C4-2B (cell line): ENCODE measurements at regions not wholly inside any gene's neighbourhood (a gene's known extent, or its start where the extent isn't known, plus 50 kb on each side); places are given as distances from the start of the nearest gene placed in this dataset.

Experiments used
- H3K27ac ChIP-seq: fragments of 450-650 bp; 2 replicates; pipeline ENCODE4 v1.5.1; 2017
- CTCF ChIP-seq: fragments of 450-650 bp; conservative IDR thresholded peaks from 2 replicates; pipeline ENCODE4 v1.5.1; 2017; ENCODE audit warnings: mild to moderate bottlenecking
- ZFX ChIP-seq: fragments of 450-650 bp; IDR thresholded peaks from 2 replicates; pipeline ENCODE4 v1.6.1; 2017

DNA sequence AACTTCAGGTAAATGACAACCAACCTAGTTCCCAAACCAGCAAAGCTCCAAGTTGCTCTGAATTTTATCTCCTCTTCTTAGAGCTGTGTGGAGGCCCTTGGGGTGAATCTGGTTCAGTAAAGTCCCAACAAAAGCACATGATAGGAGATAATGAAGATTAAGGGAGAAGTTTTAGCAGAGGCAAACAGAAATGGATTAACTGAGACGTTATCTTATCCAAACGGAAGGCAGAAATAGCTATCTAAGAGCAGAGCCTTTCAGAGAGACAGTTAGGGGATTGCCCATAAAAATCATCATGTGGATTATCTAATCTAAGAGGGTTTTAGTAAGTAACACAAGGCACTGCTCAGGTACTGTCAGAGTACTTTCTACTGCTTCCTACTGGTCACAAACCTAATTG lies 183.9 kb upstream of the ZNF618 start:
- no peak overlapping the region for H3K27ac ChIP-seq
- no peak for TF ChIP-seq CTCF
- TF ChIP-seq ZFX: no peak

DNA sequence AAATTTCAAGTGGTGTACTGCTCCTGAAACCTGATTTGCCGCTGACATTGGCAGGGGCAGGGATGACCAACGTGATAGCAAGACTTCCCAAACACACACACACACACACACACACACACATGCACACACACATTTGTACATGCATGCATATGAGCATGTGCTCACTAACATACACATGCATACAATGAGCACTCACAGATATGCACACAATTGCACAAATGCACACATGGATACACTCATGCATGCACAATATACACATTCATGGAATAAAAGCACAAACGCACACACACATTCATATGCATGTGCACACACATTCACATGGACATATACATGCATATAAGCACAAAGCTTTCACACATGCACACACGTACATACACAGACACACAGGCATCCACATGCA lies 181.2 kb upstream of the ZNF618 start:
- no peak overlapping the region for H3K27ac ChIP-seq
- TF ChIP-seq ZFX (no peak), CTCF (no peak)

DNA sequence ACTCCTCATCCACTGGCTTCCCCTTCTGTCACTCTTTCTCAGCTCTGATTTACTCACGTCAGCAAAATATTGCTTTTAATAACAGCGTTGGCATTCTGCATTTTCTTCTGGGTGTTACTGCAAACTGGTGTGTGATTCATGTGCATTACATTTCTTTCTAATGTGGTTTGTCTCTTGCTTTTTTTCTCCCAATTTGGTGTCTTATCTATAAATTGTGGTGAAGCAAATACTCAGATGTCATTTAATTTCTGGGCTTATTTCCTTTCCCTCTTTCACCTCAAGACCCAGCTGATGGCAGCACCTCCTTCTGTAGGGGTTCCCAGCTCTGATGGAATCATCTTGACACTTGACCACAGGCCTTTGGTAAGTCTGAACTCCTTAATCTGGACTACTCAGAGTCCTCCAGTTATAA lies 180.7 kb upstream of the ZNF618 start:
- TF ChIP-seq CTCF (no peak), ZFX (no peak)
- H3K27ac ChIP-seq: no peak overlapping the region

GRCh38 chr9:113695901-113696300 lies 180.2 kb upstream of the ZNF618 start:
- TF ChIP-seq ZFX: no peak
- H3K27ac ChIP-seq: no peak overlapping the region

DNA sequence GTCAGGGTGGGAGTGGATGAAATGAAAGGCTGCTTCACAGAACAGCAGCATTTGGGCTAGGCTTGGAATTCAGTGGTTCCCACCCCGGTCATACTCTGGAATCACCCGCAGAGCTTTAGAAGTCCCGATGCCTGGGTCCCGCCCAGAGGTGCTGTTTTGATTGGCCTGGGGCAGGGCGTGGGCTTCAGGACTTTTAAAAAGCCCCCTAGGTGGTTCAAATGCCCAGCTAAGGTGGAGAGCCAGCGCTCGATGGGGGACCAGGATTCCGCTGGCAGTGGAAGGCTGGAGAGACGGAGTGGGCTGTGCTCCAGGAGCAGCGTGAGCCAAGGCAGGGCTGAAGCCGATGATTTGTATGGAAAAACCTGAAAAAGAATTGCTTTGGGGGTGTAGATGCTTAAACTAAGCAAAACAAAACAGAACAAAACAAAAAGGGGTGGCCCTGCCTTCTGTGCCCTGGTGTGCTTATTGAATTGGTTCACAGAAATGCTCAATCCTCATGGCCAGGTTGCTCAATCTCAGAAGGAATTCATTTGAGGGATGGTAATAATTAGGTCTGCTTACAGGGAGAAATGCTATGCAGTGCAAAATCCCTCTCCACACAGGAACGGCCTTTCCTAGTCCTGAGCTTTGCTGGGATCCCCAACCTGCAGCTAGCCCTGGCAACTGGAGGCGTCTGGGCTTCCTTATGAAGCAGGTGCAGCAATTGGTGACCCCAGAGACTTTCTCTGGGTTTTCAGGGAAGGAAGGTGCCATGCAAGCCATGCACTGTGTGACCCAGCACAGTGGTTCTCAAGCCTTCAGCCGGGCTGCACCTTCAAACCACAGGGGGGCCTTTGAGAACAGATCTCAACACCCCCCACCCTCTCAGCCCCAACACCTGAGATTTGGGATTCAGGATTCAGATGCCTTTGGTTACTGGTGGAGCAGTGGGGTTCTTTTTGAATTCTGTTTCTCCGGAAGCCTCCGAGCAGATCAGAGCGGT lies 174.0 kb upstream of the ZNF618 start:
- no peak overlapping the region for H3K27ac ChIP-seq
- TF ChIP-seq ZFX (no peak), CTCF (no peak)

DNA sequence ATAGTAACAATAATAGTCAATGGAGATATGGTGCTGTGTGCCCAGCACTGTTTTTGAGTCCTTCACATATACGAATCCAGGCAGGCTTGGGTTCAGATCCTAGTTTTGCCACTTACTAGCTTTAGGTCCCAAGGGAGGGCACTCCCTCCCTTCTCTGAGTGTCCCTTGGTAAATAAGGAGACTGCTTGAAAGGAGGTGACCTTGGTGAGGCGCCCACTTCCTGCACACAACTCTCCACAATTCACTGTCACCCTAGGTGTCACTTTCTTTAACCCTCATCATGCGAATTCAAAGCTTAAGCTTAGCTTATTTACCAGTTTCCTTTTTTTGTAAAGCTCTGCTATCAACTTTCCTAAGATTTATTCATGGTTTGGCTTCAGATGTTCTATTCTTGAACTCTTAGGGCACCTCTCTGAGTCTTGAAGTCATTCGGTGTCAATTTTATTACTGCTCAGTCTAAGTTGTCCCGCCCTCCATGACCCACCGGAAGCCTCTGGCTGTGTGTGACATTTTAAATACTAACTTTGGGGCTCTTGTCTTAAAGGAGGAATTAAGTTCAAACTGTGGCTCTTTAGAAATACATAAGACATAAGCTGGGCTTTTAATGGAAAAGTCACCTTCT lies 170.7 kb upstream of the ZNF618 start:
- TF ChIP-seq CTCF (no peak), ZFX (no peak)
- no peak overlapping the region for H3K27ac ChIP-seq

GRCh38 chr9:113705928-113706519 lies 170.1 kb upstream of the ZNF618 start:
- TF ChIP-seq ZFX: no peak
- TF ChIP-seq CTCF: no peak
- H3K27ac ChIP-seq: no peak overlapping the region
